K562 (cell line): ENCODE measurements at regions not wholly inside any gene's neighbourhood (a gene's known extent, or its start where the extent isn't known, plus 50 kb on each side); places are given as distances from the start of the nearest gene placed in this dataset.

Source experiments
- ATAC-seq: fragments of 200-7000 bp; cut with Tn5 transposase; 3 replicates; pipeline ENCODE4 v1.9.1; 2020; ENCODE audit warnings: moderate library complexity
- BruUV-seq: library from RNA; stranded (reverse); fragments of 400-500 nt; replicated peaks from 2 replicates; lab custom pipeline; 2021; lab: Mats Ljungman, UMichigan
- CTCF ChIA-PET: fragments of 300-600 bp; formaldehyde crosslinking; extraction: SDS; loops from one replicate; lab custom pipeline; 2021; ENCODE audit warnings: low intra/inter-chr PET ratio; lab: Yijun Ruan, JAX
- POLR2A ChIA-PET: fragments of 300-600, 350-650 bp; sonication (Branson Sonifier 250); formaldehyde crosslinking; extraction: SDS; loops from one replicate; lab custom pipeline; 2021; ENCODE audit warnings: antibody characterized with exemption, inconsistent platforms; lab: Yijun Ruan, JAX
- DNase-seq, 4 experiments: peaks; one replicate each; pipeline versions ENCODE4 v3.0.0 to v3.0.0-alpha.2; 2011 to 2018; ENCODE audit warnings: low spot score in 3 of 4, mixed read lengths in 3 of 4; ENCODE audit errors: extremely low read depth in 1 of 4
- FAIRE-seq: peaks from 2 replicates; lab custom pipeline; 2011; peaks lifted over from hg19 to GRCh38; lab: Jason Lieb, UNC
- H2AFZ ChIP-seq: 2 replicates; pipeline ENCODE4 v1.6.0; 2011; ENCODE audit warnings: low read depth, low read length, control low read depth, inconsistent platforms
- H3K27ac ChIP-seq: fragments of 200-600 bp; 3 replicates; pipeline ENCODE4 v1.8.0; 2011; ENCODE audit warnings: low read depth, mild to moderate bottlenecking, control low read depth, inconsistent platforms, low read length, moderate library complexity, mixed read lengths; ENCODE audit errors: extremely low read depth
- H3K27me3 ChIP-seq, 2 experiments: fragments of 300-600 bp in 1 of 2; 2 replicates in 1 of 2; 3 replicates in 1 of 2; pipeline versions ENCODE4 v1.6.0 to v1.8.0; 2011; ENCODE audit warnings: inconsistent platforms in 2 of 2, low read length in 2 of 2, mild to moderate bottlenecking in 1 of 2, mixed read lengths in 1 of 2, moderate library complexity in 1 of 2; ENCODE audit not compliant: control insufficient read depth in 2 of 2, insufficient read depth in 2 of 2
- H3K36me3 ChIP-seq: fragments of 300-600 bp; 3 replicates; pipeline ENCODE4 v1.8.0; 2011; ENCODE audit warnings: mild to moderate bottlenecking, low read length, inconsistent platforms; ENCODE audit not compliant: control insufficient read depth, insufficient read depth
- H3K4me1 ChIP-seq, 2 experiments: fragments of 200-600 bp in 1 of 2; replicated peaks in 1 of 2; 2 replicates in 1 of 2; 3 replicates in 1 of 2; pipeline versions ENCODE4 v1.5.1 to v1.8.0; 2011; ENCODE audit warnings: inconsistent platforms in 2 of 2, low read length in 2 of 2, mild to moderate bottlenecking in 1 of 2, mixed read lengths in 1 of 2, moderate library complexity in 1 of 2; ENCODE audit not compliant: control insufficient read depth in 2 of 2, insufficient read depth in 2 of 2
- H3K4me2 ChIP-seq: 2 replicates; pipeline ENCODE4 v1.6.1; 2011; ENCODE audit warnings: low read length, control low read depth, inconsistent platforms, mixed read lengths; ENCODE audit not compliant: insufficient read depth
- H3K4me3 ChIP-seq: fragments of 200-600 bp; sonication (generic), shearing (Covaris generic); 2 replicates; pipeline ENCODE4 v1.5.1; 2016; ENCODE audit warnings: control low read depth, inconsistent platforms
- H3K79me2 ChIP-seq: fragments of 200-600 bp; 3 replicates; pipeline ENCODE4 v1.8.0; 2011; ENCODE audit warnings: low read length, inconsistent platforms; ENCODE audit not compliant: control insufficient read depth, insufficient read depth
- H3K9ac ChIP-seq, 2 experiments: 2 replicates each; pipeline versions ENCODE4 v1.6.0 to v1.6.1; 2011; ENCODE audit warnings: low read depth in 2 of 2, low read length in 2 of 2, control low read depth in 1 of 2, inconsistent platforms in 1 of 2, mild to moderate bottlenecking in 1 of 2, mixed read lengths in 1 of 2; ENCODE audit not compliant: insufficient read depth in 1 of 2
- H3K9me1 ChIP-seq: one replicate; pipeline ENCODE4 v1.6.0; 2011; ENCODE audit warnings: inconsistent platforms, mild to moderate bottlenecking, low read length, moderate library complexity; ENCODE audit not compliant: control insufficient read depth, insufficient read depth
- H3K9me3 ChIP-seq: replicated peaks from 2 replicates; pipeline ENCODE4 v1.5.1; 2011; ENCODE audit warnings: low read depth, low read length, inconsistent platforms; ENCODE audit not compliant: control insufficient read depth, insufficient read depth
- H4K20me1 ChIP-seq: replicated peaks from 2 replicates; pipeline ENCODE4 v1.6.1; 2011; ENCODE audit warnings: low read length, inconsistent platforms, mixed read lengths; ENCODE audit not compliant: control insufficient read depth, insufficient read depth
- CBX5 ChIP-seq: IDR thresholded peaks from 2 replicates; pipeline ENCODE4 v1.6.1; 2014; ENCODE audit warnings: low read depth, borderline replicate concordance
- FOXA3 ChIP-seq, 2 experiments: fragments of 450-650 bp in 1 of 2; sonication (generic) in 1 of 2; formaldehyde crosslinking; IDR thresholded peaks in 1 of 2; conservative IDR thresholded peaks in 1 of 2; 2 replicates each; pipeline versions ENCODE4 v1.4.0 to v1.8.0; 2020 to 2022; ENCODE audit warnings: mild to moderate bottlenecking in 2 of 2, missing genetic modification reagents in 1 of 2
- GATA2 ChIP-seq: sonication (generic); formaldehyde crosslinking; IDR thresholded peaks from 2 replicates; pipeline ENCODE4 v1.4.0; 2020; ENCODE audit warnings: mild to moderate bottlenecking, missing genetic modification reagents
- HDAC6 ChIP-seq: IDR thresholded peaks from 2 replicates; pipeline ENCODE4 v1.6.1; 2012; ENCODE audit warnings: low read depth, mild to moderate bottlenecking, control low read depth, inconsistent platforms, low read length, moderate library complexity
- HNRNPK ChIP-seq: fragments of 200-400 bp; formaldehyde crosslinking; IDR thresholded peaks from one replicate; pipeline ENCODE4 v1.6.1; 2018; ENCODE audit warnings: mild to moderate bottlenecking, low read depth, low read length; ENCODE audit not compliant: poor library complexity, severe bottlenecking
- KHSRP ChIP-seq: fragments of 450-650 bp; IDR thresholded peaks from 2 replicates; pipeline ENCODE4 v1.6.1; 2017
- KLF6 ChIP-seq: fragments of 250-450 bp; sonication (Bioruptor Pico); IDR thresholded peaks from 2 replicates; pipeline ENCODE4 v1.4.0; 2020; ENCODE audit warnings: mild to moderate bottlenecking, moderate library complexity, borderline replicate concordance
- RAD21 ChIP-seq, 2 experiments: fragments of 250-450 bp in 1 of 2; fragments of 450-650 bp in 1 of 2; sonication (Bioruptor Pico) in 1 of 2; formaldehyde crosslinking in 1 of 2; IDR thresholded peaks in 1 of 2; conservative IDR thresholded peaks in 1 of 2; 2 replicates each; pipeline versions ENCODE4 v1.4.0 to v1.8.0; 2020 to 2022; ENCODE audit warnings: mild to moderate bottlenecking in 2 of 2, moderate library complexity in 1 of 2
- TAF7 ChIP-seq: fragments of 450-650 bp; IDR thresholded peaks from 2 replicates; pipeline ENCODE4 v1.6.1; 2016; ENCODE audit warnings: missing genetic modification characterization, missing compliant biosample characterization
- XRCC4 ChIP-seq: IDR thresholded peaks from one replicate; pipeline ENCODE4 v1.6.1; 2011; ENCODE audit not compliant: insufficient read depth, insufficient read length; ENCODE audit errors: extremely low read depth
- YY1 ChIP-seq, 3 experiments: IDR thresholded peaks; 2 replicates each; pipeline ENCODE4 v1.6.1; 2011; ENCODE audit warnings: low read length in 2 of 3, mild to moderate bottlenecking in 2 of 3, moderate library complexity in 2 of 3, borderline replicate concordance in 1 of 3, control low read depth in 1 of 3, low read depth in 1 of 3; ENCODE audit not compliant: insufficient read depth in 3 of 3, insufficient replicate concordance in 2 of 3, control insufficient read depth in 1 of 3, insufficient read length in 1 of 3; ENCODE audit errors: extremely low read depth in 1 of 3
- ZBTB8A ChIP-seq: fragments of 450-650 bp; IDR thresholded peaks from 2 replicates; pipeline ENCODE4 v1.6.1; 2018; ENCODE audit warnings: mild to moderate bottlenecking, moderate library complexity; ENCODE audit not compliant: partially characterized antibody
- ZNF586 ChIP-seq: fragments of 450-650 bp; formaldehyde crosslinking; conservative IDR thresholded peaks from 2 replicates; pipeline ENCODE4 v1.4.0; 2020; ENCODE audit warnings: mild to moderate bottlenecking, moderate library complexity
- ZNF668 ChIP-seq: fragments of 250-450 bp; sonication (Bioruptor Pico); IDR thresholded peaks from 2 replicates; pipeline ENCODE4 v1.8.0; 2022; ENCODE audit warnings: mild to moderate bottlenecking, inconsistent platforms
- in situ Hi-C: fragments of 300-500 bp; cut with MboI; formaldehyde crosslinking; loops from 4 replicates; pipeline ENCODE4 v1.15.0; 2018; ENCODE audit warnings: inconsistent platforms, mixed read lengths
- intact Hi-C: fragments of 100-400 bp; cut with micrococcal nuclease; formaldehyde crosslinking; loops from 2 replicates; pipeline ENCODE4 v1.14.2; 2022
- TF ChIP-seq, protein P1 (sequence below), 2 experiments: fragments of 250-450 bp in 1 of 2; fragments of 450-650 bp in 1 of 2; sonication (Bioruptor Pico) in 1 of 2; IDR thresholded peaks; 2 replicates each; pipeline versions ENCODE4 v1.6.1 to v1.8.0; 2016 to 2021; ENCODE audit warnings: mild to moderate bottlenecking in 2 of 2, moderate library complexity in 2 of 2, missing compliant biosample characterization in 1 of 2, missing genetic modification characterization in 1 of 2
- TF ChIP-seq, protein P2 (sequence below): fragments of 450-650 bp; formaldehyde crosslinking; IDR thresholded peaks from 2 replicates; pipeline ENCODE4 v1.4.0; 2020; ENCODE audit warnings: mild to moderate bottlenecking, moderate library complexity
- TF ChIP-seq, protein P3 (sequence below), 2 experiments: fragments of 450-650 bp; IDR thresholded peaks; 2 replicates each; pipeline ENCODE4 v1.6.1; 2018; ENCODE audit warnings: mild to moderate bottlenecking in 2 of 2, low read depth in 1 of 2; ENCODE audit not compliant: partially characterized antibody in 2 of 2

DNA sequence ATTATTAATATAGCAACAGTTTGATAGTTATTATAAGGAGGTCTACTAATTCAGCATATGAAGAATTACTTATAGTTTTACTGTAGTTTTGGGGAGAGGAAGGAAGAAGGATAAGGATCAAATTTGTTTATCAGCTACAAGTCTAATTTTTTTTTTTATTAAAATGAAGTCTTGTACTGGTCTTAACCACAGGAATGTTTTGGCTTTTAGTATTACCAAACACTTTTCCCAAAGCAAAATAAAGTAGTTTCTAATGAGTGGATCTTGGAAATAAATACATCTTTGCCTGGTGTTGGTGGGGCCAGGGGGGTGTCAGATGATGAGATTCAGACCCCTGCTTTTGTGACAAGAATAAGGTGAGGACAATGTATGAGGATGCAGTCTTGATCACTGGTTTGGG is 57.2 kb upstream of the ZDHHC17 start:
- POLR2A ChIA-PET = no interaction called here

More for the DNA sequence above, 57.2 kb upstream of the ZDHHC17 start:
- in situ Hi-C loops = no loop called here
- Histone ChIP-seq H3K4me1 (no peaks in the 10 kb centered on the region), H3K9me1 (no peaks in the 10 kb centered on the region), H3K27ac (no peak overlapping the region), H3K27me3 (no peaks in the 10 kb centered on the region), H3K9me3 (no peaks in the 10 kb centered on the region), H3K36me3 (no peaks in the 10 kb centered on the region), H4K20me1 (no peaks in the 10 kb centered on the region), H3K79me2 (no peaks in the 10 kb centered on the region), H3K9ac (no peak overlapping the region), H3K4me2 (no peak overlapping the region), H2AFZ (no peak overlapping the region), H3K4me3 (no peak overlapping the region)
- intact Hi-C loops = no loop called here
- ATAC-seq (no peak), DNase-seq (no peak), FAIRE-seq (no peak)
- TF ChIP-seq, protein P1, sequence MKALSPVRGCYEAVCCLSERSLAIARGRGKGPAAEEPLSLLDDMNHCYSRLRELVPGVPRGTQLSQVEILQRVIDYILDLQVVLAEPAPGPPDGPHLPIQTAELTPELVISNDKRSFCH (CRISPR knock-in tag; IDR thresholded peaks at IDR 0.05) = no peak
- TF ChIP-seq, protein P1 (tag; IDR thresholded peaks at IDR 0.05) = no peak
- TF ChIP-seq CBX5 (no peak), HNRNPK (no peak), FOXA3 (CRISPR knock-in tag; conservative IDR thresholded peaks at IDR 0.05 in 1 of 2, IDR thresholded peaks at IDR 0.05 in 1 of 2) (no peak), XRCC4 (no peak), KHSRP (no peak), YY1 (IDR thresholded peaks at IDR 0.05; ENCODE audit: borderline replicate concordance in 1 of 3, control insufficient read depth in 1 of 3, extremely low read depth in 1 of 3, insufficient read depth in 3 of 3, insufficient read length in 1 of 3, insufficient replicate concordance in 2 of 3, low read depth in 1 of 3, low read length in 2 of 3) (no peak), ZNF586 (CRISPR knock-in tag) (no peak), GATA2 (CRISPR knock-in tag) (no peak), ZBTB8A (no peak), HDAC6 (no peak), TAF7 (tag) (no peak), KLF6 (CRISPR knock-in tag) (no peak), RAD21 (CRISPR knock-in tag; conservative IDR thresholded peaks at IDR 0.05 in 1 of 2, IDR thresholded peaks at IDR 0.05 in 1 of 2) (no peak), ZNF668 (CRISPR knock-in tag) (no peak)
- TF ChIP-seq, protein P2, sequence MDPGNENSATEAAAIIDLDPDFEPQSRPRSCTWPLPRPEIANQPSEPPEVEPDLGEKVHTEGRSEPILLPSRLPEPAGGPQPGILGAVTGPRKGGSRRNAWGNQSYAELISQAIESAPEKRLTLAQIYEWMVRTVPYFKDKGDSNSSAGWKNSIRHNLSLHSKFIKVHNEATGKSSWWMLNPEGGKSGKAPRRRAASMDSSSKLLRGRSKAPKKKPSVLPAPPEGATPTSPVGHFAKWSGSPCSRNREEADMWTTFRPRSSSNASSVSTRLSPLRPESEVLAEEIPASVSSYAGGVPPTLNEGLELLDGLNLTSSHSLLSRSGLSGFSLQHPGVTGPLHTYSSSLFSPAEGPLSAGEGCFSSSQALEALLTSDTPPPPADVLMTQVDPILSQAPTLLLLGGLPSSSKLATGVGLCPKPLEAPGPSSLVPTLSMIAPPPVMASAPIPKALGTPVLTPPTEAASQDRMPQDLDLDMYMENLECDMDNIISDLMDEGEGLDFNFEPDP (CRISPR knock-in tag) = no peak
- TF ChIP-seq, protein P3, sequence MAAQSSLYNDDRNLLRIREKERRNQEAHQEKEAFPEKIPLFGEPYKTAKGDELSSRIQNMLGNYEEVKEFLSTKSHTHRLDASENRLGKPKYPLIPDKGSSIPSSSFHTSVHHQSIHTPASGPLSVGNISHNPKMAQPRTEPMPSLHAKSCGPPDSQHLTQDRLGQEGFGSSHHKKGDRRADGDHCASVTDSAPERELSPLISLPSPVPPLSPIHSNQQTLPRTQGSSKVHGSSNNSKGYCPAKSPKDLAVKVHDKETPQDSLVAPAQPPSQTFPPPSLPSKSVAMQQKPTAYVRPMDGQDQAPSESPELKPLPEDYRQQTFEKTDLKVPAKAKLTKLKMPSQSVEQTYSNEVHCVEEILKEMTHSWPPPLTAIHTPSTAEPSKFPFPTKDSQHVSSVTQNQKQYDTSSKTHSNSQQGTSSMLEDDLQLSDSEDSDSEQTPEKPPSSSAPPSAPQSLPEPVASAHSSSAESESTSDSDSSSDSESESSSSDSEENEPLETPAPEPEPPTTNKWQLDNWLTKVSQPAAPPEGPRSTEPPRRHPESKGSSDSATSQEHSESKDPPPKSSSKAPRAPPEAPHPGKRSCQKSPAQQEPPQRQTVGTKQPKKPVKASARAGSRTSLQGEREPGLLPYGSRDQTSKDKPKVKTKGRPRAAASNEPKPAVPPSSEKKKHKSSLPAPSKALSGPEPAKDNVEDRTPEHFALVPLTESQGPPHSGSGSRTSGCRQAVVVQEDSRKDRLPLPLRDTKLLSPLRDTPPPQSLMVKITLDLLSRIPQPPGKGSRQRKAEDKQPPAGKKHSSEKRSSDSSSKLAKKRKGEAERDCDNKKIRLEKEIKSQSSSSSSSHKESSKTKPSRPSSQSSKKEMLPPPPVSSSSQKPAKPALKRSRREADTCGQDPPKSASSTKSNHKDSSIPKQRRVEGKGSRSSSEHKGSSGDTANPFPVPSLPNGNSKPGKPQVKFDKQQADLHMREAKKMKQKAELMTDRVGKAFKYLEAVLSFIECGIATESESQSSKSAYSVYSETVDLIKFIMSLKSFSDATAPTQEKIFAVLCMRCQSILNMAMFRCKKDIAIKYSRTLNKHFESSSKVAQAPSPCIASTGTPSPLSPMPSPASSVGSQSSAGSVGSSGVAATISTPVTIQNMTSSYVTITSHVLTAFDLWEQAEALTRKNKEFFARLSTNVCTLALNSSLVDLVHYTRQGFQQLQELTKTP (IDR thresholded peaks at IDR 0.05; ENCODE audit: low read depth in 1 of 2, partially characterized antibody in 2 of 2) = no peak
- CTCF ChIA-PET = no interaction called here
- BruUV-seq = no TSS peak
